GM18870 (cell line): ENCODE measurements at regions not wholly inside any gene's neighbourhood (a gene's known extent, or its start where the extent isn't known, plus 50 kb on each side); places are given as distances from the start of the nearest gene placed in this dataset.
A peak's percentile ranks its signal among the peaks of the same experiment; 100 is the strongest.
"Not testable (repeated sequence)": the region's sequence is repeated elsewhere in the genome, so short reads cannot be mapped to it uniquely, and the experiment has no call there.

Experiments used
- ATAC-seq: cut with Tn5 transposase; IDR thresholded peaks from one replicate; pipeline ENCODE4 v1.9.1; 2021; ENCODE audit warnings: moderate library complexity; ENCODE audit not compliant: unreplicated experiment

- no peak for ATAC-seq
Observed at GRCh38 chr3:6242104-6242503, 618.8 kb upstream of the GRM7 start.

GRCh38 chr3:6248528-6248927, 612.4 kb upstream of the GRM7 start:
- no peak for ATAC-seq

- no peak for ATAC-seq
Observed at GRCh38 chr3:6249679-6250078, 611.2 kb upstream of the GRM7 start.

- peak; percentile 93 for ATAC-seq
Observed at GRCh38 chr3:6250167-6250566, 610.7 kb upstream of the GRM7 start.

GRCh38 chr3:6251612-6252400, 609.1 kb upstream of the GRM7 start:
- no peak for ATAC-seq

GRCh38 chr3:6254490-6254889, 606.4 kb upstream of the GRM7 start:
- ATAC-seq, result no peak

GRCh38 chr3:6255229-6255628, 605.7 kb upstream of the GRM7 start:
- ATAC-seq, result no peak

- ATAC-seq, result no peak
Observed at GRCh38 chr3:6260551-6261191, 600.2 kb upstream of the GRM7 start.

GRCh38 chr3:6262010-6262409, 598.9 kb upstream of the GRM7 start:
- ATAC-seq, result no peak

GRCh38 chr3:6264036-6264435, 596.9 kb upstream of the GRM7 start:
- no peak for ATAC-seq

GRCh38 chr3:6264906-6265305, 596.0 kb upstream of the GRM7 start:
- ATAC-seq, result no peak

GRCh38 chr3:6266135-6266534, 594.8 kb upstream of the GRM7 start:
- no peak for ATAC-seq

GRCh38 chr3:6273878-6274277, 587.0 kb upstream of the GRM7 start:
- no peak for ATAC-seq

- no peak for ATAC-seq
Observed at GRCh38 chr3:6281662-6282061, 579.3 kb upstream of the GRM7 start.

- no peak for ATAC-seq
Observed at GRCh38 chr3:6282918-6283317, 578.0 kb upstream of the GRM7 start.

- ATAC-seq, result no peak
Observed at GRCh38 chr3:6287088-6287875, 573.6 kb upstream of the GRM7 start.

- ATAC-seq, result no peak
Observed at GRCh38 chr3:6301626-6302025, 559.3 kb upstream of the GRM7 start.

- ATAC-seq, result no peak
Observed at GRCh38 chr3:6315906-6316305, 545.0 kb upstream of the GRM7 start.

- ATAC-seq, result no peak
Observed at GRCh38 chr3:6321999-6322398, 538.9 kb upstream of the GRM7 start.

GRCh38 chr3:6326771-6327170, 534.1 kb upstream of the GRM7 start:
- ATAC-seq, result no peak

GRCh38 chr3:6340980-6341325, 520.0 kb upstream of the GRM7 start:
- not testable (repeated sequence) for ATAC-seq

GRCh38 chr3:6351752-6352151, 509.2 kb upstream of the GRM7 start:
- ATAC-seq, result no peak
